AG09319 (cell line): ENCODE measurements at regions not wholly inside any gene's neighbourhood (a gene's known extent, or its start where the extent isn't known, plus 50 kb on each side); places are given as distances from the start of the nearest gene placed in this dataset.

Source experiments
- DNase-seq: peaks from one replicate; pipeline ENCODE4 v3.0.0-alpha.2; 2010; ENCODE audit warnings: low read depth; ENCODE audit errors: extremely low read depth
- CTCF ChIP-seq: IDR thresholded peaks from 2 replicates; pipeline ENCODE4 v1.5.1; 2011; ENCODE audit warnings: low read depth, mild to moderate bottlenecking, inconsistent platforms, low read length, moderate library complexity

- TF ChIP-seq CTCF, result no peak
- DNase-seq, result no peak
Observed at GRCh38 chr6:97427648-97428047, 144.6 kb upstream of the MMS22L start.

GRCh38 chr6:97437087-97437486, 154.1 kb upstream of the MMS22L start:
- TF ChIP-seq CTCF, result peak; percentile 82

GRCh38 chr6:97438011-97438671, 155.1 kb upstream of the MMS22L start:
- DNase-seq, result no peak
- TF ChIP-seq CTCF, result no peak

More at GRCh38 chr6:97437087-97437486, 154.1 kb upstream of the MMS22L start:
- no peak for DNase-seq

- DNase-seq, result no peak
- TF ChIP-seq CTCF, result peak; percentile 37
Observed at GRCh38 chr6:97440590-97441176, 157.7 kb upstream of the MMS22L start.

GRCh38 chr6:97443408-97444080, 160.5 kb upstream of the MMS22L start:
- TF ChIP-seq CTCF, result no peak

GRCh38 chr6:97445407-97445806, 162.4 kb upstream of the MMS22L start:
- TF ChIP-seq CTCF, result no peak
- DNase-seq, result no peak

More at GRCh38 chr6:97443408-97444080, 160.5 kb upstream of the MMS22L start:
- DNase-seq, result no peak

- TF ChIP-seq CTCF, result no peak
Observed at GRCh38 chr6:97449444-97449966, 166.5 kb upstream of the MMS22L start.

More at GRCh38 chr6:97449444-97449966, 166.5 kb upstream of the MMS22L start:
- no peak for DNase-seq
